Ishikawa (cell line): ENCODE measurements at regions not wholly inside any gene's neighbourhood (a gene's known extent, or its start where the extent isn't known, plus 50 kb on each side); places are given as distances from the start of the nearest gene placed in this dataset.

ENCODE experiments used
- CEBPB ChIP-seq: IDR thresholded peaks from 2 replicates; pipeline ENCODE4 v1.6.1; 2012
- FOXM1 ChIP-seq: IDR thresholded peaks from 2 replicates; pipeline ENCODE4 v1.6.1; 2012; ENCODE audit warnings: low read depth, borderline replicate concordance
- TAF1 ChIP-seq: IDR thresholded peaks from 2 replicates; pipeline ENCODE4 v1.6.1; 2012; ENCODE audit warnings: low read depth, mild to moderate bottlenecking
- TF ChIP-seq, protein P1 (sequence below): IDR thresholded peaks from 2 replicates; pipeline ENCODE4 v1.6.1; 2012; ENCODE audit warnings: low read depth, mild to moderate bottlenecking

DNA sequence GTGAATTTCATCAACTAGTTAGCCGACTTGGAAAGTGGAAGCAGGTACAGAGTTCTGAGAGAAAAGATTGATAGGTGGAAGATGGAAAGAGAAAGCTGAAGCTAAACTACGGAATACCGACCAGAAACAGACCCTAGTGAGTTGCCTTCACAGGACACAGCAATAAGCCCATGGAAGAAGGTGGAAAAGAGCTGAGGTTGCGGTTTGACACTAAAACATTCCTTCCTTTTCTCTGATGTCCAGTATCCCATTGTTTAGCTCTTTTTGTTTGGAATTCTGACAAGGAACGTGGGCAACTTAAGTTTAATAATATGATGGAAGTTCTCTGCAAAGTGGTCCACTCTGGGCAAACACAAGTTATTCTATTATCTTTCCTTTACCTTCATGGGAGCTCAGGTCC is 110.1 kb upstream of the ADTRP start:
- no peak for TF ChIP-seq TAF1
- TF ChIP-seq CEBPB: no peak
- TF ChIP-seq, protein P1, sequence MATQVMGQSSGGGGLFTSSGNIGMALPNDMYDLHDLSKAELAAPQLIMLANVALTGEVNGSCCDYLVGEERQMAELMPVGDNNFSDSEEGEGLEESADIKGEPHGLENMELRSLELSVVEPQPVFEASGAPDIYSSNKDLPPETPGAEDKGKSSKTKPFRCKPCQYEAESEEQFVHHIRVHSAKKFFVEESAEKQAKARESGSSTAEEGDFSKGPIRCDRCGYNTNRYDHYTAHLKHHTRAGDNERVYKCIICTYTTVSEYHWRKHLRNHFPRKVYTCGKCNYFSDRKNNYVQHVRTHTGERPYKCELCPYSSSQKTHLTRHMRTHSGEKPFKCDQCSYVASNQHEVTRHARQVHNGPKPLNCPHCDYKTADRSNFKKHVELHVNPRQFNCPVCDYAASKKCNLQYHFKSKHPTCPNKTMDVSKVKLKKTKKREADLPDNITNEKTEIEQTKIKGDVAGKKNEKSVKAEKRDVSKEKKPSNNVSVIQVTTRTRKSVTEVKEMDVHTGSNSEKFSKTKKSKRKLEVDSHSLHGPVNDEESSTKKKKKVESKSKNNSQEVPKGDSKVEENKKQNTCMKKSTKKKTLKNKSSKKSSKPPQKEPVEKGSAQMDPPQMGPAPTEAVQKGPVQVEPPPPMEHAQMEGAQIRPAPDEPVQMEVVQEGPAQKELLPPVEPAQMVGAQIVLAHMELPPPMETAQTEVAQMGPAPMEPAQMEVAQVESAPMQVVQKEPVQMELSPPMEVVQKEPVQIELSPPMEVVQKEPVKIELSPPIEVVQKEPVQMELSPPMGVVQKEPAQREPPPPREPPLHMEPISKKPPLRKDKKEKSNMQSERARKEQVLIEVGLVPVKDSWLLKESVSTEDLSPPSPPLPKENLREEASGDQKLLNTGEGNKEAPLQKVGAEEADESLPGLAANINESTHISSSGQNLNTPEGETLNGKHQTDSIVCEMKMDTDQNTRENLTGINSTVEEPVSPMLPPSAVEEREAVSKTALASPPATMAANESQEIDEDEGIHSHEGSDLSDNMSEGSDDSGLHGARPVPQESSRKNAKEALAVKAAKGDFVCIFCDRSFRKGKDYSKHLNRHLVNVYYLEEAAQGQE: no peak
- TF ChIP-seq FOXM1: no peak
